Spinal cord (tissue), 9 donors: ENCODE measurements at regions not wholly inside any gene's neighbourhood (a gene's known extent, or its start where the extent isn't known, plus 50 kb on each side); places are given as distances from the start of the nearest gene placed in this dataset.

ENCODE experiments used
- DNase-seq, 6 donors: peaks; one replicate each; pipeline versions ENCODE4 v3.0.0 to v3.0.0-alpha.2; 2013 to 2015; ENCODE audit warnings: low spot score in 6 of 6, low read depth in 4 of 6
- H3K27ac ChIP-seq: one replicate; pipeline ENCODE4 v1.5.1; 2013; ENCODE audit warnings: low read depth, low read length, control low read depth
- H3K27me3 ChIP-seq: one replicate; pipeline ENCODE4 v1.6.1; 2013; ENCODE audit warnings: low read length; ENCODE audit not compliant: control insufficient read depth, insufficient read depth
- H3K36me3 ChIP-seq: one replicate; pipeline ENCODE4 v1.6.1; 2013; ENCODE audit warnings: low read length; ENCODE audit not compliant: control insufficient read depth, insufficient read depth
- H3K4me1 ChIP-seq: one replicate; pipeline ENCODE4 v1.6.1; 2013; ENCODE audit warnings: low read length; ENCODE audit not compliant: control insufficient read depth, insufficient read depth
- H3K4me3 ChIP-seq: one replicate; pipeline ENCODE4 v1.5.1; 2013; ENCODE audit warnings: low read depth, low read length, control low read depth
- H3K9me3 ChIP-seq: one replicate; pipeline ENCODE4 v1.6.1; 2013; ENCODE audit warnings: low read length; ENCODE audit not compliant: control insufficient read depth, insufficient read depth
- WGBS: methylation state at CpG from one replicate; pipeline ENCODE4 v1.1.5; 2013; ENCODE audit warnings: missing lambda C conversion rate; ENCODE audit not compliant: insufficient coverage; 5-methylcytosine and 5-hydroxymethylcytosine counted together
- donor health status: healthy.

- peak in 2 of 6 donors; percentile 30 to 31 for DNase-seq
- no peak overlapping the region for H3K4me3 ChIP-seq
- no peak overlapping the region for H3K27ac ChIP-seq
- H3K9me3 ChIP-seq: no peaks in the 10 kb centered on the region
- no peaks in the 10 kb centered on the region for H3K36me3 ChIP-seq
- no peaks in the 10 kb centered on the region for H3K4me1 ChIP-seq
- no peaks in the 10 kb centered on the region for H3K27me3 ChIP-seq
- WGBS: 46% methylated on average over 6 of the region's 8 CpGs
Observed at GRCh38 chr7:91519241-91520158, 255.3 kb downstream of the FZD1 start.

- Histone ChIP-seq H3K9me3 (no peaks in the 10 kb centered on the region), H3K27me3 (no peaks in the 10 kb centered on the region), H3K4me3 (no peak overlapping the region), H3K36me3 (no peaks in the 10 kb centered on the region), H3K4me1 (no peaks in the 10 kb centered on the region), H3K27ac (no peak overlapping the region)
- no peak for DNase-seq
- WGBS: no CpG with 5 or more reads among the region's 1 CpG
Observed at GRCh38 chr7:91520645-91521044, 256.4 kb downstream of the FZD1 start.

DNA sequence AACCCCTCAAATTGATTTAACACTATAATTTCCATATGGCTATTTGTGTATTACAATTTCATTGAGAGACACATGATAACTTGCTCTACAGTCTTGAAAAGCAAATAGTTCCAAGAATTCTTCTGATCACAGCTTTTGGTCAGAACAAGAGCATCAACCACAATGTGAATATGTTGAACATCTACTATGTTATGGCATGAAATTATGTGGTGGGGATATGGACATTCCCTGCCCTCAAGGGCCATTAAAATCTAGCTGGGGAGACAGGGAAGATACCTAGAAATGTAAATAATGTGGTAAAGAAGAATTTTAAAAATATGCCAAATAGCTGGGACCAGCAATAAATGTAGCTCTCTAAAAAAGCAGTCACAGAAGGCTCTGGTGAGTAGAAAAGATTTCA is 262.2 kb downstream of the FZD1 start:
- DNase-seq: no peak
- Histone ChIP-seq H3K27ac (no peak overlapping the region), H3K27me3 (no peaks in the 10 kb centered on the region), H3K4me1 (no peaks in the 10 kb centered on the region), H3K36me3 (no peaks in the 10 kb centered on the region), H3K9me3 (peaks cover 2% of the 10 kb centered on the region), H3K4me3 (no peak overlapping the region)

GRCh38 chr7:91527460-91527859 is 263.2 kb downstream of the FZD1 start:
- H3K27me3 ChIP-seq: no peaks in the 10 kb centered on the region
- no peak for DNase-seq
- WGBS: 98% methylated on average over 5 of the region's 5 CpGs
- H3K27ac ChIP-seq: no peak overlapping the region
- H3K36me3 ChIP-seq: no peaks in the 10 kb centered on the region
- peaks cover 4% of the 10 kb centered on the region for H3K9me3 ChIP-seq
- H3K4me1 ChIP-seq: no peaks in the 10 kb centered on the region
- H3K4me3 ChIP-seq: no peak overlapping the region

DNA sequence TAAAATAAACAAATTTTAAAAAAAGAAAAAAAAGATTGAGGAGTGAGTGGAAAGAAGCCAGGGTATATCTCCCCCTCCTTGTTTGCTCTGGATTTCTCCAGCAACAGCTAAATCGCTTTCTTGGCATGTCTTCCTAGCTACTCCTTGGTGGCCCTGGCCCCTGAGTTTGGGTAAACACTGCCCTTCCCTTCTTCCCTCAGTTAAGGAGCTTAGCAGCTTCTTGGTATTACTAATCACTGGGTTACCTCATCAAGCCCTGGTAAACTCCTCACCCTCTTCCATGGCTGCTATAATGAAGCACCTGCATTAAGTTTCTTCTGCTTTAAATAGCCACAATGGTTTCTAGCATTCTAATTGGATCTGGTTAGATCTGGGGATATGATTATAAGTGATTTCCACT is 269.8 kb downstream of the FZD1 start:
- no peaks in the 10 kb centered on the region for H3K4me1 ChIP-seq
- 70% methylated on average over 1 of the region's 1 CpG for WGBS
- H3K27me3 ChIP-seq: no peaks in the 10 kb centered on the region

GRCh38 chr7:91537260-91538152 is 273.3 kb downstream of the FZD1 start:
- Histone ChIP-seq H3K36me3 (no peaks in the 10 kb centered on the region), H3K9me3 (no peaks in the 10 kb centered on the region), H3K27ac (no peak overlapping the region), H3K4me3 (no peak overlapping the region), H3K27me3 (no peaks in the 10 kb centered on the region), H3K4me1 (no peaks in the 10 kb centered on the region)
- DNase-seq: no peak
- WGBS: 19% methylated on average over 2 of the region's 9 CpGs

More for the DNA sequence above, 269.8 kb downstream of the FZD1 start:
- Histone ChIP-seq H3K9me3 (peaks cover 4% of the 10 kb centered on the region), H3K4me3 (no peak overlapping the region), H3K27ac (no peak overlapping the region), H3K36me3 (no peaks in the 10 kb centered on the region)
- DNase-seq: no peak

GRCh38 chr7:91541641-91542040 is 277.4 kb downstream of the FZD1 start:
- no CpG with 5 or more reads among the region's 1 CpG for WGBS
- Histone ChIP-seq H3K27me3 (no peaks in the 10 kb centered on the region), H3K4me1 (no peaks in the 10 kb centered on the region), H3K9me3 (no peaks in the 10 kb centered on the region), H3K4me3 (no peak overlapping the region), H3K27ac (no peak overlapping the region), H3K36me3 (no peaks in the 10 kb centered on the region)
- DNase-seq: no peak

- no peaks in the 10 kb centered on the region for H3K36me3 ChIP-seq
- no peak overlapping the region for H3K4me3 ChIP-seq
- no peaks in the 10 kb centered on the region for H3K9me3 ChIP-seq
- WGBS: no CpG with 5 or more reads among the region's 1 CpG
- no peak overlapping the region for H3K27ac ChIP-seq
- DNase-seq: no peak
- H3K27me3 ChIP-seq: no peaks in the 10 kb centered on the region
- no peaks in the 10 kb centered on the region for H3K4me1 ChIP-seq
Observed at GRCh38 chr7:91543646-91544045, 279.4 kb downstream of the FZD1 start.

DNA sequence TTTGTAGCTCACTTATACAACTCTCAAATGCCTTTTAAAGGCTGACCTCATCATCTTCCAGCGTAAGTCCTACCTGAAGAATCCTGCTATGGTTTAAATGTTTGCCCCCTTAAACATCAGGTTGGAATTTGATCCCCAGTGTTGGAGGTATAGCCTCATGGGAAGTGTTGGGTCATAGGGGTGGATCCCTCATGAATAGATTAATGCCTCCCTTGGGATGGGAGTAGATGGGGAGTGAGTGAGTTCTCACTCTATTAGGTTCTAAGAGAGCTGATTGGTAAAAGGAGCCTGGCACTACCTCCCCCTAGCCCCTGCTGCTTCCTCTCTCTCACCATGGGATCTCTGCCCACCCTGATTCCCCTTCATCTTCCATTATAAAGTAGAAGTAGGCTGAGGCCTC is 285.6 kb downstream of the FZD1 start:
- no peaks in the 10 kb centered on the region for H3K4me1 ChIP-seq
- no peaks in the 10 kb centered on the region for H3K9me3 ChIP-seq
- no peaks in the 10 kb centered on the region for H3K36me3 ChIP-seq
- no peak for DNase-seq
- H3K27me3 ChIP-seq: no peaks in the 10 kb centered on the region
- H3K4me3 ChIP-seq: no peak overlapping the region
- no CpG with 5 or more reads among the region's 1 CpG for WGBS
- no peak overlapping the region for H3K27ac ChIP-seq
